KMS-11 (cell line): ENCODE measurements at regions not wholly inside any gene's neighbourhood (a gene's known extent, or its start where the extent isn't known, plus 50 kb on each side); places are given as distances from the start of the nearest gene placed in this dataset.

Experiments used
- H2AFZ ChIP-seq: fragments of 200-600 bp; sonication (generic); 2 replicates; pipeline ENCODE4 v1.6.1; 2016; ENCODE audit warnings: antibody characterized with exemption, mixed run types, low read depth
- H3K27ac ChIP-seq: fragments of 200-600 bp; sonication (generic); 2 replicates; pipeline ENCODE4 v1.6.1; 2016; ENCODE audit warnings: mild to moderate bottlenecking, mixed run types
- H3K27me3 ChIP-seq: fragments of 200-600 bp; sonication (generic); 2 replicates; pipeline ENCODE4 v1.6.1; 2017; ENCODE audit warnings: mild to moderate bottlenecking, low read depth, mixed run types, moderate library complexity; ENCODE audit not compliant: insufficient read depth
- H3K36me3 ChIP-seq: fragments of 200-600 bp; sonication (generic); 2 replicates; pipeline ENCODE4 v1.6.1; 2017; ENCODE audit warnings: mild to moderate bottlenecking, mixed run types; ENCODE audit not compliant: insufficient read depth
- H3K4me1 ChIP-seq: fragments of 200-600 bp; sonication (generic); 2 replicates; pipeline ENCODE4 v1.6.1; 2016; ENCODE audit warnings: mild to moderate bottlenecking, low read depth, mixed run types; ENCODE audit not compliant: poor library complexity, severe bottlenecking
- H3K4me2 ChIP-seq: fragments of 200-600 bp; sonication (generic); 2 replicates; pipeline ENCODE4 v1.7.0; 2016; ENCODE audit warnings: mild to moderate bottlenecking, mixed run types
- H3K4me3 ChIP-seq: fragments of 200-600 bp; sonication (generic); IDR thresholded peaks from 2 replicates; pipeline ENCODE4 v1.6.1; 2017; ENCODE audit warnings: low read depth, low read length, mixed read lengths; ENCODE audit not compliant: insufficient read depth
- H3K79me2 ChIP-seq: fragments of 200-600 bp; sonication (generic); 2 replicates; pipeline ENCODE4 v1.6.1; 2016; ENCODE audit warnings: low read depth, mixed run types; ENCODE audit not compliant: insufficient read depth
- H3K9ac ChIP-seq: fragments of 200-600 bp; sonication (generic); 2 replicates; pipeline ENCODE4 v1.6.1; 2016; ENCODE audit warnings: mild to moderate bottlenecking, mixed run types
- H4K20me1 ChIP-seq: fragments of 200-600 bp; sonication (generic); 2 replicates; pipeline ENCODE4 v1.6.1; 2016; ENCODE audit warnings: mild to moderate bottlenecking, mixed run types; ENCODE audit not compliant: insufficient read depth
- TF ChIP-seq, protein P1 (sequence below): fragments of 200-600 bp; sonication (generic); conservative IDR thresholded peaks from 2 replicates; pipeline ENCODE4 v1.6.1; 2017; ENCODE audit warnings: low read depth, mild to moderate bottlenecking, antibody characterized with exemption, low read length, moderate library complexity, mixed read lengths

DNA sequence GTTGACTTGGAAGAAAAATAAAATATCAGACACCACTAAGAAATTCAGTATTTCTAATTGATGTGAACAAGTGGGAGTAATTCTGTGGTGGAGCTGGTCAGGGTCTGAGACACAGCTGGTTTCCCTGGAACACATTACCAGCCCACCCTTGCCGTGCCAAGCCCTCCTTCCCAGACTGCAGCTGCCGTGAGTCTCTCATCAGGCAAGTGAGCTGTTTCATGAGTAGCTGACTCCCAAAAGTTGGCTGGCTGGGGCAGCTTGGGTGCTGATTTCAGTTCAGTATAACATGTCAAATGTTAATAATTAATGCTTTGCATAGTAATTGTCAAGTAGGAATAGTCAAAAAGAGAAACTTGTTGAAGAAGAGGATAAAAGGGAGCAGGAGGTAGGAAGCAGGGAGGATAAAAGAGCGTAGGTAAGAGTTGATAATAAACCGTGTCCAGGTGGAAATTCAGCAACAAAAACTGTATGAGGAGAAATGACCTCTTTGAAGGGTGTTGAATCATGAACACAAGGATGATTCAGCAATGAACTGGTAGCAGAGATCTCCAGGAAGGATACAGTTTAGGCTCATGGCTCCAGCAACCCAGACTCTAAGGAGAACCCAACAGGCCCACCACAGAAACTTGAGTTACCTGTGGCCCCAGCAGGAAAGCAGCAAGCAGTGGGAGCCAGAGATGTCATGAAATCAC is 110.9 kb upstream of the SSTR4 start:
- H3K4me3 ChIP-seq, result no peak overlapping the region
- no peaks in the 10 kb centered on the region for H3K27me3 ChIP-seq
- H3K4me1 ChIP-seq, result no peaks in the 10 kb centered on the region
- H4K20me1 ChIP-seq, result no peaks in the 10 kb centered on the region
- H3K27ac ChIP-seq, result no peak overlapping the region
- H3K79me2 ChIP-seq, result no peaks in the 10 kb centered on the region
- no peak overlapping the region for H2AFZ ChIP-seq
- H3K4me2 ChIP-seq, result no peak overlapping the region
- TF ChIP-seq, protein P1, sequence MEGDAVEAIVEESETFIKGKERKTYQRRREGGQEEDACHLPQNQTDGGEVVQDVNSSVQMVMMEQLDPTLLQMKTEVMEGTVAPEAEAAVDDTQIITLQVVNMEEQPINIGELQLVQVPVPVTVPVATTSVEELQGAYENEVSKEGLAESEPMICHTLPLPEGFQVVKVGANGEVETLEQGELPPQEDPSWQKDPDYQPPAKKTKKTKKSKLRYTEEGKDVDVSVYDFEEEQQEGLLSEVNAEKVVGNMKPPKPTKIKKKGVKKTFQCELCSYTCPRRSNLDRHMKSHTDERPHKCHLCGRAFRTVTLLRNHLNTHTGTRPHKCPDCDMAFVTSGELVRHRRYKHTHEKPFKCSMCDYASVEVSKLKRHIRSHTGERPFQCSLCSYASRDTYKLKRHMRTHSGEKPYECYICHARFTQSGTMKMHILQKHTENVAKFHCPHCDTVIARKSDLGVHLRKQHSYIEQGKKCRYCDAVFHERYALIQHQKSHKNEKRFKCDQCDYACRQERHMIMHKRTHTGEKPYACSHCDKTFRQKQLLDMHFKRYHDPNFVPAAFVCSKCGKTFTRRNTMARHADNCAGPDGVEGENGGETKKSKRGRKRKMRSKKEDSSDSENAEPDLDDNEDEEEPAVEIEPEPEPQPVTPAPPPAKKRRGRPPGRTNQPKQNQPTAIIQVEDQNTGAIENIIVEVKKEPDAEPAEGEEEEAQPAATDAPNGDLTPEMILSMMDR, result no peak
- H3K36me3 ChIP-seq, result no peaks in the 10 kb centered on the region
- H3K9ac ChIP-seq, result no peak overlapping the region

DNA sequence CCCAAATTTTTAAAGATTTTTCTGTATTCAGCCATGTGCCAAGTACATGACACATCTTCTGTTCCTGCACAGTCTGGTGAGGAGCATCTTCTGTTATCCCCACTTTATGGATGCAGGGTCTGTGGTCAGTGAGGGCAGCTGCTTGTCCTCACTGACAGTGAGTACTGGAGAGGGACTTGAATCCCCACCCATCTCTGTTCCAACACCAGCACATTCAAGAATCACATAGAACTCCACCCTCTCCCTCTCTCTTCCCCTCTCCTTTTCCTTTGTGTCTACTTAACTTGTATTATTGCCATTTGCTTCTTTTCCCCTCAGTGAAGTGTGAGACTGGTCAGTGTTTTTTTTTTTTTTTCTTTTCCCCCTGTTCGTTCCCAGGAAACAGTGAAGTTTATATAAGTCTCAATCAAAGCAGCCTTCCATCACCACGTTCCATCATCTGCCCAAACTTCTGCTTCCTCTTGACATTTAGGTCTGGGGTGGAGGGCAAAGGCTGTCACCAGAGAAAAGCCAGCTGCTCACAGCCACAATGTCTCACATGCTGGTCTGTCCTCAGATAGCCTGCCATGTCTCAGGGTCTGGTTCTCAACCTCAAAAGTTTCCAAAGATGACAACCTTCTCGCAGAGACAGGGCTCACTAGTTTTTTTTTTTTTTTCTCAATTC is 110.0 kb upstream of the SSTR4 start:
- Histone ChIP-seq H3K79me2 (no peaks in the 10 kb centered on the region), H3K4me2 (no peak overlapping the region), H3K4me3 (no peak overlapping the region), H4K20me1 (no peaks in the 10 kb centered on the region), H3K36me3 (no peaks in the 10 kb centered on the region), H3K27ac (no peak overlapping the region), H3K27me3 (no peaks in the 10 kb centered on the region), H3K4me1 (no peaks in the 10 kb centered on the region), H3K9ac (no peak overlapping the region), H2AFZ (no peak overlapping the region)
- TF ChIP-seq, protein P1, result no peak

DNA sequence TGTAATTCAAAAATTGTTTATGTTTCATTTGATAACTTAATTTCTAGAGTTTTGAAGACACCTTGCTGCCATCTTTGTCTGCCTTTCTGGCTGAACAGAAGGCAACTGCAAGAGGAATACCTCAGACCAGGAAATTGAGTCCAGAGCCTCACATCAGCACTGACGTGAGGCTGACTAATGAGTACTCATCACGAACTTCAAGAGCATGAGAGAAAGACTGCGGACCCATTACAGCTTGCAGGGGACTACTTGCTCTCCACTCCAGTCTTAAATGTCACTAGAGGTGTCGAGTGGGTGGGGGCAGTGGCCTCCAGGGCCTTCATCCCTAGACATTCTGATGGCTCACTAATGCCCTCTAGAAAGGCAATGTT is 109.5 kb upstream of the SSTR4 start:
- H3K27ac ChIP-seq, result no peak overlapping the region
- H3K36me3 ChIP-seq, result no peaks in the 10 kb centered on the region
- H3K9ac ChIP-seq, result no peak overlapping the region
- H3K4me2 ChIP-seq, result no peak overlapping the region
- H3K27me3 ChIP-seq, result no peaks in the 10 kb centered on the region
- no peak overlapping the region for H3K4me3 ChIP-seq
- TF ChIP-seq, protein P1, result no peak
- no peaks in the 10 kb centered on the region for H4K20me1 ChIP-seq
- no peaks in the 10 kb centered on the region for H3K4me1 ChIP-seq
- no peaks in the 10 kb centered on the region for H3K79me2 ChIP-seq
- H2AFZ ChIP-seq, result no peak overlapping the region

DNA sequence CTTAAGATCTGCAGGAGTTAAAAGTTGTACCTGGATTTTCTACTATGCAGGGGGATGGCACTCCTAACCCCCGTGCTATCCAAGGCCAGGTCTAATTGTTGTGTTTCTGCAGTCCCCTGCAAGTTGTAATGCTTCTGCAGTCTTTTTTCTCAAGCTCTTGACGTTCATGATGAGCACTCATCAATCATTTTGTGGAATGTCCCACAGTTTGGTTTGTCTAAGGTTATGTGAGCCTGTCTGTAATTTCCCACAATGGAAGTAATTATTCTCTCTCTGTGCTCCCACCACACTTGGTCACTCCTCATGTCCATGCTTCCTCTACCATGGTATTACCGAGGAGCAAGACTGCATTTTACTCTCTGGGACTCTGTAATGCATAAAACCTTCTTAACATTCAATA is 107.6 kb upstream of the SSTR4 start:
- H3K27ac ChIP-seq, result no peak overlapping the region
- no peaks in the 10 kb centered on the region for H4K20me1 ChIP-seq
- H2AFZ ChIP-seq, result no peak overlapping the region
- H3K4me2 ChIP-seq, result no peak overlapping the region
- H3K79me2 ChIP-seq, result no peaks in the 10 kb centered on the region
- no peak overlapping the region for H3K4me3 ChIP-seq
- H3K4me1 ChIP-seq, result no peaks in the 10 kb centered on the region
- H3K9ac ChIP-seq, result no peak overlapping the region
- TF ChIP-seq, protein P1, result no peak
- H3K36me3 ChIP-seq, result no peaks in the 10 kb centered on the region
- no peaks in the 10 kb centered on the region for H3K27me3 ChIP-seq
